Neural progenitor cell (in vitro differentiated cells): ENCODE measurements at regions not wholly inside any gene's neighbourhood (a gene's known extent, or its start where the extent isn't known, plus 50 kb on each side); places are given as distances from the start of the nearest gene placed in this dataset.

Experiments used
- DNase-seq: peaks from one replicate; pipeline ENCODE4 v3.0.0-alpha.2; 2016; ENCODE audit warnings: low spot score
- H2AFZ ChIP-seq: fragments of 200-600 bp; sonication (generic); replicated peaks from 2 replicates; pipeline ENCODE4 v1.6.1; 2016; ENCODE audit warnings: antibody characterized with exemption
- H3F3A ChIP-seq: fragments of 200-600 bp; sonication (generic); 2 replicates; pipeline ENCODE4 v1.6.1; 2016; ENCODE audit warnings: antibody characterized with exemption, low read depth
- H3K27ac ChIP-seq: fragments of 200-600 bp; sonication (generic); 2 replicates; pipeline ENCODE4 v1.5.1; 2016; ENCODE audit warnings: mild to moderate bottlenecking
- H3K27me3 ChIP-seq: fragments of 200-600 bp; sonication (generic); 2 replicates; pipeline ENCODE4 v1.6.1; 2016; ENCODE audit warnings: mild to moderate bottlenecking, moderate library complexity
- H3K36me3 ChIP-seq: fragments of 200-600 bp; sonication (generic); 2 replicates; pipeline ENCODE4 v1.5.1; 2016
- H3K4me1 ChIP-seq: fragments of 200-600 bp; sonication (generic); 2 replicates; pipeline ENCODE4 v1.6.1; 2016; ENCODE audit warnings: mixed run types
- H3K4me2 ChIP-seq: fragments of 200-600 bp; sonication (generic); 2 replicates; pipeline ENCODE4 v1.6.1; 2016
- H3K4me3 ChIP-seq: fragments of 200-600 bp; sonication (generic); 2 replicates; pipeline ENCODE4 v1.5.1; 2016
- H3K79me2 ChIP-seq: fragments of 200-600 bp; sonication (generic); 2 replicates; pipeline ENCODE4 v1.6.1; 2016; ENCODE audit warnings: low read depth
- H3K9ac ChIP-seq: fragments of 200-600 bp; sonication (generic); 2 replicates; pipeline ENCODE4 v1.6.1; 2016
- H3K9me3 ChIP-seq: fragments of 200-600 bp; sonication (generic); 2 replicates; pipeline ENCODE4 v1.5.1; 2016; ENCODE audit warnings: low read depth
- H4K20me1 ChIP-seq: fragments of 200-600 bp; sonication (generic); 2 replicates; pipeline ENCODE4 v1.6.1; 2016; ENCODE audit warnings: low read depth
- H3K27ac Mint-ChIP-seq: 3 replicates; pipeline ENCODE4 v1.8.0; 2021; ENCODE audit warnings: mixed read lengths
- H3K27me3 Mint-ChIP-seq: 2 replicates; pipeline ENCODE4 v1.8.0; 2022; ENCODE audit warnings: low read depth, mild to moderate bottlenecking, inconsistent platforms, moderate library complexity, mixed read lengths; ENCODE audit not compliant: insufficient read depth
- H3K36me3 Mint-ChIP-seq: 3 replicates; pipeline ENCODE4 v1.8.0; 2021; ENCODE audit warnings: mixed read lengths
- H3K4me1 Mint-ChIP-seq: 3 replicates; pipeline ENCODE4 v1.8.0; 2021; ENCODE audit warnings: mixed read lengths
- H3K4me3 Mint-ChIP-seq: 3 replicates; pipeline ENCODE4 v1.8.0; 2021; ENCODE audit warnings: mild to moderate bottlenecking, moderate library complexity, mixed read lengths
- H3K9me3 Mint-ChIP-seq: 3 replicates; pipeline ENCODE4 v1.8.0; 2020; ENCODE audit warnings: mixed read lengths
- EZH2 ChIP-seq: fragments of 200-600 bp; sonication (generic); IDR thresholded peaks from 2 replicates; pipeline ENCODE4 v1.6.1; 2017; ENCODE audit warnings: antibody characterized with exemption, mild to moderate bottlenecking, moderate library complexity
- EZH2phosphoT487 ChIP-seq: fragments of 200-600 bp; sonication (generic); IDR thresholded peaks from 2 replicates; pipeline ENCODE4 v1.6.1; 2017; ENCODE audit warnings: antibody characterized with exemption
- TF ChIP-seq, protein P1 (sequence below): fragments of 200-600 bp; sonication (generic); IDR thresholded peaks from 2 replicates; pipeline ENCODE4 v1.5.1; 2017; ENCODE audit warnings: antibody characterized with exemption, mild to moderate bottlenecking

DNA sequence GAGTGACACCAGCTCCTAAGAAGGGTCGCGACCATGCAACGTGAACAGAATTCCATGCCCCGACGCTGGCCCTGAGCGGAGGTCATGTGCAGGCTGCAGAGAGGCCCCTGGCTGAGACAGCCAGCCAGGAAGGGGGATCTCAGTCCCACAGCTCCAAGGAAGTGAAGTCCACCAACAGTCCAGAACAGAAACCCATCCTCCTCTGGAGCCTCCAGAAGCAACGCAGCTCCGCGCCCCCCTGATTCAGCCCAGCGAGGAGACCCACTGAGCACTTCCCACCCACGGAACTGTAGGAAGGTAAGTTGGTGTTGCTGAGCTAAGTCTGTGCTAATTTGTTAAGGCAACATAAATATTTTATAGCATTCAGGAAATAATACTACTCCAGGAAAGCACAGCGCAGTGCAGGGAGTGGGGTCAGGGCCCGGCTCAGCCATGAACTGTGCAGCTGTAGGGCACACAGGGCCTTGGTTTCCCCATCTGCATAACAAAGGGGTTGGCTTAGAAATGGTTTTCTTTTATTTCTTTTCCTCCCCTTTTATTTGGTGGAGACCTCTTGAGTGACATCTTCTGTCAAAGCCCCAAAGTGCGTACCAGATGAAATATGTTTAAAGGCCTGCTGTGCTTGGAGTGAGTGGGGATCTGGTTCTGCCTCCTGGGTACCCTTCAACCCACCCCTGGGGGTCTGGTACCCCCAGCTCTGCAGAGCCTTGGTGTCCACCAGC is 241.1 kb upstream of the PMEPA1 start:
- no peaks in the 10 kb centered on the region for H3K36me3 Mint-ChIP-seq
- no peaks in the 10 kb centered on the region for H3K9me3 ChIP-seq
- no peaks in the 10 kb centered on the region for H3K79me2 ChIP-seq
- no peak for DNase-seq
- no peaks in the 10 kb centered on the region for H3F3A ChIP-seq
- peaks cover 18% of the 10 kb centered on the region for H3K4me1 Mint-ChIP-seq
- H3K27ac Mint-ChIP-seq: no peak overlapping the region
- H3K4me3 ChIP-seq: no peak overlapping the region
- no peaks in the 10 kb centered on the region for H3K36me3 ChIP-seq
- peaks cover 18% of the 10 kb centered on the region for H3K27me3 Mint-ChIP-seq
- no peak overlapping the region for H3K9ac ChIP-seq
- H3K27me3 ChIP-seq: no peaks in the 10 kb centered on the region
- H3K27ac ChIP-seq: no peak overlapping the region
- peaks cover 14% of the 10 kb centered on the region for H3K9me3 Mint-ChIP-seq
- no peak overlapping the region for H3K4me2 ChIP-seq
- H4K20me1 ChIP-seq: no peaks in the 10 kb centered on the region
- no peak overlapping the region for H2AFZ ChIP-seq
- H3K4me3 Mint-ChIP-seq: no peak overlapping the region
- no peaks in the 10 kb centered on the region for H3K4me1 ChIP-seq
- TF ChIP-seq, protein P1, sequence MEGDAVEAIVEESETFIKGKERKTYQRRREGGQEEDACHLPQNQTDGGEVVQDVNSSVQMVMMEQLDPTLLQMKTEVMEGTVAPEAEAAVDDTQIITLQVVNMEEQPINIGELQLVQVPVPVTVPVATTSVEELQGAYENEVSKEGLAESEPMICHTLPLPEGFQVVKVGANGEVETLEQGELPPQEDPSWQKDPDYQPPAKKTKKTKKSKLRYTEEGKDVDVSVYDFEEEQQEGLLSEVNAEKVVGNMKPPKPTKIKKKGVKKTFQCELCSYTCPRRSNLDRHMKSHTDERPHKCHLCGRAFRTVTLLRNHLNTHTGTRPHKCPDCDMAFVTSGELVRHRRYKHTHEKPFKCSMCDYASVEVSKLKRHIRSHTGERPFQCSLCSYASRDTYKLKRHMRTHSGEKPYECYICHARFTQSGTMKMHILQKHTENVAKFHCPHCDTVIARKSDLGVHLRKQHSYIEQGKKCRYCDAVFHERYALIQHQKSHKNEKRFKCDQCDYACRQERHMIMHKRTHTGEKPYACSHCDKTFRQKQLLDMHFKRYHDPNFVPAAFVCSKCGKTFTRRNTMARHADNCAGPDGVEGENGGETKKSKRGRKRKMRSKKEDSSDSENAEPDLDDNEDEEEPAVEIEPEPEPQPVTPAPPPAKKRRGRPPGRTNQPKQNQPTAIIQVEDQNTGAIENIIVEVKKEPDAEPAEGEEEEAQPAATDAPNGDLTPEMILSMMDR: no peak
- no peak for TF ChIP-seq EZH2phosphoT487
- TF ChIP-seq EZH2: no peak

DNA sequence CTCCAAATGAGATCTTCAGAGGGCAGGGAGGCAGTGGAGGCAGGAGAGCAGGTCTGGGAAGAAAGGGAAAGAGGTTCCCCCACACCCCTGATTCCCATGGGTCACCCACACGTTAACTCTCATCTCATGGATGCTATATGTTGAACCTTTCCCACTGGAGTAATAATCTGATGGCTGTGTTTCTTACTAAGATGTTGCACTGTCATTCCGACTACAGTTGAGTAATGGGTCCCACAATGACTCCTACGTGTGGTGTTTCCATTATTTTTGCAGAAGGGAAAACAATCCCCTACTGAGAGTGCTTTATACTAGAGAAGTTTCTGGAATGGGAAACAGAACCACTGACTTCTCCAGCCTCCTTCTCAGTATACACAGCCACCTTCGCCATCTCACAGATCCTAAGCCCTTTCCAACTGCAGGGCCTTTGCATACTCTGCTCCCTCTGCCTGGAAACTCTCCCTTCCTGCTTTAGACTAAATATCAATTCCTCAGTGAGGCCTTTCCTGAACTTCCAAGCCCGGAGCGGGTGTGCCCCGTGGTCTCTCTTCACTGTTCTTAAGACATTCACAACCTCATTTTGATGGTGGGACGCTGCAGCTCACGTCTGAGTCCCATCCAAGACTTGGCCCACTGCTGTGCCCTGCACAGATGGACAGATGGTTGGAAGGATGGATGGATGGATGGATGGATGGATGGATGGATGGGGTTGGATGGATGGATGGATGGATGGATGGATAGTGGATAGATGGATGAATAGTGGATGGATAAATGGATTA is 238.6 kb upstream of the PMEPA1 start:
- H3K4me3 Mint-ChIP-seq: no peak overlapping the region
- peaks cover 6% of the 10 kb centered on the region for H3K9me3 Mint-ChIP-seq
- H4K20me1 ChIP-seq: no peaks in the 10 kb centered on the region
- H3K4me1 Mint-ChIP-seq: peaks cover 13% of the 10 kb centered on the region
- H3K4me1 ChIP-seq: no peaks in the 10 kb centered on the region
- no peak overlapping the region for H3K4me3 ChIP-seq
- H3K36me3 ChIP-seq: no peaks in the 10 kb centered on the region
- no peaks in the 10 kb centered on the region for H3F3A ChIP-seq
- H3K36me3 Mint-ChIP-seq: no peaks in the 10 kb centered on the region
- TF ChIP-seq, protein P1: no peak
- no peak for TF ChIP-seq EZH2
- TF ChIP-seq EZH2phosphoT487: no peak
- H2AFZ ChIP-seq: no peak overlapping the region
- H3K79me2 ChIP-seq: no peaks in the 10 kb centered on the region
- H3K4me2 ChIP-seq: no peak overlapping the region
- no peak for DNase-seq
- H3K9me3 ChIP-seq: no peaks in the 10 kb centered on the region
- no peak overlapping the region for H3K27ac Mint-ChIP-seq
- no peaks in the 10 kb centered on the region for H3K27me3 ChIP-seq
- H3K27ac ChIP-seq: no peak overlapping the region
- peaks cover 15% of the 10 kb centered on the region for H3K27me3 Mint-ChIP-seq
- H3K9ac ChIP-seq: no peak overlapping the region

DNA sequence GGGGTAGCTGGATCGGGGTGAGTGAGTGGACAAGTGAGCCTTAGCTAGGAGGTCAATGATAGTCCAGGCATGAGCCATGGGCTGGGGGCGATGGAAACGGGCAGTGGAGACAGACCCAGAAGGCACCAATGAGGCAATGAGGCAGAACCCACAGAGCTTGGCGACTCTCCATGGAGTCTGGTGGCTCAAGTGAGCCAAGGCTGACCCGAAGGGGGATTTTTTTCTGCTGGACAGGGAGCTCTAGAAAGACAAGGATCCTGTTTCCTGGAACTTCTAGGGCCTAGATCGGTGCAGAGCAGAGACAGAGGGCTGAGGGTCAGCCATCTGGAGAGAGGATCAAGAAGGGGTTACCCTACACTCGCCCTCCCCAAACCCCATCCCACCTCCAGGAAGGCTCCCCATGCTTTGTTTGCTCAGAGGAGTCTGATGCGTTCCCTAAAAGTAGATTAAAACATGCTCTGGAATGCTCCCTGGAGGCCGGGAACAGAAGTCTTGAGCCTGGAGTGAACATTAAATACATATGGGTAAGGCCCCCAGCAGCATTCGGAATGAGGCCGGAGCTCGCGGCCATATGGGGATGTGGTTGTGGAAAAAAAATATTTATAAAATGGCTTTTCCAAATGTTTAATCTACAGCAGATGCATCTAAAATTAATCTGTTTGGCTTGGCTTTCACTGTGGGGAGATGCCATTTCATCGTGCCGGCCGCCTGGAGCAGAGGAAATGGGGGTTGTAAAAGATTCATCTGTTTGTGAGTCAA is 237.8 kb upstream of the PMEPA1 start:
- Mint-ChIP-seq H3K4me1 (peaks cover 13% of the 10 kb centered on the region), H3K27me3 (peaks cover 15% of the 10 kb centered on the region), H3K36me3 (no peaks in the 10 kb centered on the region), H3K4me3 (no peak overlapping the region), H3K9me3 (peaks cover 6% of the 10 kb centered on the region), H3K27ac (peak overlapping the region; percentile 42)
- H3K27ac ChIP-seq: no peak overlapping the region
- no peaks in the 10 kb centered on the region for H4K20me1 ChIP-seq
- no peak overlapping the region for H2AFZ ChIP-seq
- H3K79me2 ChIP-seq: no peaks in the 10 kb centered on the region
- H3K9me3 ChIP-seq: no peaks in the 10 kb centered on the region
- H3F3A ChIP-seq: no peaks in the 10 kb centered on the region
- no peaks in the 10 kb centered on the region for H3K4me1 ChIP-seq
- H3K9ac ChIP-seq: no peak overlapping the region
- no peak overlapping the region for H3K4me2 ChIP-seq
- no peaks in the 10 kb centered on the region for H3K27me3 ChIP-seq
- DNase-seq: no peak
- TF ChIP-seq EZH2 (no peak), EZH2phosphoT487 (no peak)
- no peaks in the 10 kb centered on the region for H3K36me3 ChIP-seq
- H3K4me3 ChIP-seq: no peak overlapping the region
